ENCODE measurements at regions not wholly inside any gene's neighbourhood (a gene's known extent, or its start where the extent isn't known, plus 50 kb on each side); places are given as distances from the start of the nearest gene placed in this dataset.

DNA sequence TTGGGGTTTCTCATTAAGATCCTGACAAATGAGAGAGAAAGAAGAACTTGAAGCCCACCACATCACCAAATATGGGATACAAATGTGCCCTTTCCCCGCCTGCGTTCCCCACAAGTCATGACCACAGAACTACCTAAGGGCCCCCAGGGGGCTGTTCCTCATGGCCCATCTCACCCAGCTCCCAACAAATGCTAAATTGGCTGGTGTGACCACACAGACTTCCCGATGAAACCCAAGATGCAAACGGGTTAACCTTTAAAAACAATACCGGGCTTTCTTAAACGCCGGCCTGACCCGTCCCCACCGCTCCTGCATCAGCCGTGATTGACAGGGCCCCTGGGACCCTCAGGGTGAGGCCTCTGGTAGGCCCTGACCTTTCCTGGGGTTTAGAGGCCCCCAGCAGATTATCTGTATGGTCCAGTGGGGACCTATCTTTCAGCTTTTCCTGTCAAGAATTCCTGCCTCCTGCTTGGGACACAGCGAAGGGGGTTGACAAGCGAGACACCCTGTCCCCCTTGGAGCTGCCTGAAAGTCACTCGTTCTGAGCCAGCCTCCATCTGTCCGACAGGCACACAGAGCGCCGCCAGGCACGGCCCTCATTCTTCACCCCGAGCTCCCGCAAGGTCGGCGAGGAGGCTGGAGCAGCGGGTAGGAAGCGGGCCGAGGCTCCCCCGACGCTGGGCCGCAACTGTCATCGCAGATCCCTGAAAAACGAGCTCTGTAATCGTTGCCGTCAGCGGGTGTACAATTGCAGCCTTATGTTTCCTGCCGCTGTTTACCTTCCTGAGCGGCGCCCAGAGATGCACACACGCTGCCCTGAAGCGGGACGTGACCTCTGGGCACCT lies 300.1 kb downstream of the FOXL1 start:
- H3K27ac ChIP-seq (ENCODE audit: low read depth in 1 of 2, low read length in 2 of 2), result no peak overlapping the region
- WGBS, result 58% methylated on average over 38 of the region's 38 CpGs

GRCh38 chr16:86879268-86879667 lies 300.9 kb downstream of the FOXL1 start:
- H3K9me3 ChIP-seq (ENCODE audit: control insufficient read depth in 4 of 4, low read length in 3 of 4), result no peaks in the 10 kb centered on the region
- H3K27ac ChIP-seq (ENCODE audit: low read depth in 1 of 2, low read length in 2 of 2), result no peak overlapping the region
- no peaks in the 10 kb centered on the region for H3K4me1 ChIP-seq (ENCODE audit: control insufficient read depth in 4 of 4, insufficient read depth in 4 of 4, low read length in 3 of 4)
- no peak for DNase-seq (ENCODE audit: low spot score)
- TF ChIP-seq, protein P1, sequence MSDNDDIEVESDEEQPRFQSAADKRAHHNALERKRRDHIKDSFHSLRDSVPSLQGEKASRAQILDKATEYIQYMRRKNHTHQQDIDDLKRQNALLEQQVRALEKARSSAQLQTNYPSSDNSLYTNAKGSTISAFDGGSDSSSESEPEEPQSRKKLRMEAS (IDR thresholded peaks at IDR 0.05), result no peak
- TF ChIP-seq HNF4A (conservative IDR thresholded peaks at IDR 0.05) (no peak), HNF4G (IDR thresholded peaks at IDR 0.05) (no peak), NR2F2 (IDR thresholded peaks at IDR 0.05) (no peak), FOXA2 (IDR thresholded peaks at IDR 0.05) (no peak), GABPA (IDR thresholded peaks at IDR 0.05 in 1 of 2, conservative IDR thresholded peaks at IDR 0.05 in 1 of 2) (no peak), YY1 (IDR thresholded peaks at IDR 0.05) (no peak), FOXA1 (IDR thresholded peaks at IDR 0.05) (no peak), RAD21 (IDR thresholded peaks at IDR 0.05) (no peak), REST (IDR thresholded peaks at IDR 0.05) (no peak), EGR1 (IDR thresholded peaks at IDR 0.05; ENCODE audit: low read depth in 2 of 2) (no peak), TAF1 (conservative IDR thresholded peaks at IDR 0.05) (no peak), SP1 (IDR thresholded peaks at IDR 0.05) (no peak), JUND (IDR thresholded peaks at IDR 0.05) (no peak), RXRA (IDR thresholded peaks at IDR 0.05) (no peak)
- TF ChIP-seq, protein P2, sequence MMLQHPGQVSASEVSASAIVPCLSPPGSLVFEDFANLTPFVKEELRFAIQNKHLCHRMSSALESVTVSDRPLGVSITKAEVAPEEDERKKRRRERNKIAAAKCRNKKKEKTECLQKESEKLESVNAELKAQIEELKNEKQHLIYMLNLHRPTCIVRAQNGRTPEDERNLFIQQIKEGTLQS (IDR thresholded peaks at IDR 0.05), result no peak
- TF ChIP-seq, protein P3, sequence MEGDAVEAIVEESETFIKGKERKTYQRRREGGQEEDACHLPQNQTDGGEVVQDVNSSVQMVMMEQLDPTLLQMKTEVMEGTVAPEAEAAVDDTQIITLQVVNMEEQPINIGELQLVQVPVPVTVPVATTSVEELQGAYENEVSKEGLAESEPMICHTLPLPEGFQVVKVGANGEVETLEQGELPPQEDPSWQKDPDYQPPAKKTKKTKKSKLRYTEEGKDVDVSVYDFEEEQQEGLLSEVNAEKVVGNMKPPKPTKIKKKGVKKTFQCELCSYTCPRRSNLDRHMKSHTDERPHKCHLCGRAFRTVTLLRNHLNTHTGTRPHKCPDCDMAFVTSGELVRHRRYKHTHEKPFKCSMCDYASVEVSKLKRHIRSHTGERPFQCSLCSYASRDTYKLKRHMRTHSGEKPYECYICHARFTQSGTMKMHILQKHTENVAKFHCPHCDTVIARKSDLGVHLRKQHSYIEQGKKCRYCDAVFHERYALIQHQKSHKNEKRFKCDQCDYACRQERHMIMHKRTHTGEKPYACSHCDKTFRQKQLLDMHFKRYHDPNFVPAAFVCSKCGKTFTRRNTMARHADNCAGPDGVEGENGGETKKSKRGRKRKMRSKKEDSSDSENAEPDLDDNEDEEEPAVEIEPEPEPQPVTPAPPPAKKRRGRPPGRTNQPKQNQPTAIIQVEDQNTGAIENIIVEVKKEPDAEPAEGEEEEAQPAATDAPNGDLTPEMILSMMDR (IDR thresholded peaks at IDR 0.05; ENCODE audit: low read depth, low read length, missing input control), result no peak
- TF ChIP-seq, protein P4, sequence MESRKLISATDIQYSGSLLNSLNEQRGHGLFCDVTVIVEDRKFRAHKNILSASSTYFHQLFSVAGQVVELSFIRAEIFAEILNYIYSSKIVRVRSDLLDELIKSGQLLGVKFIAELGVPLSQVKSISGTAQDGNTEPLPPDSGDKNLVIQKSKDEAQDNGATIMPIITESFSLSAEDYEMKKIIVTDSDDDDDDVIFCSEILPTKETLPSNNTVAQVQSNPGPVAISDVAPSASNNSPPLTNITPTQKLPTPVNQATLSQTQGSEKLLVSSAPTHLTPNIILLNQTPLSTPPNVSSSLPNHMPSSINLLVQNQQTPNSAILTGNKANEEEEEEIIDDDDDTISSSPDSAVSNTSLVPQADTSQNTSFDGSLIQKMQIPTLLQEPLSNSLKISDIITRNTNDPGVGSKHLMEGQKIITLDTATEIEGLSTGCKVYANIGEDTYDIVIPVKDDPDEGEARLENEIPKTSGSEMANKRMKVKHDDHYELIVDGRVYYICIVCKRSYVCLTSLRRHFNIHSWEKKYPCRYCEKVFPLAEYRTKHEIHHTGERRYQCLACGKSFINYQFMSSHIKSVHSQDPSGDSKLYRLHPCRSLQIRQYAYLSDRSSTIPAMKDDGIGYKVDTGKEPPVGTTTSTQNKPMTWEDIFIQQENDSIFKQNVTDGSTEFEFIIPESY (IDR thresholded peaks at IDR 0.05), result no peak
- H3K4me3 ChIP-seq (ENCODE audit: low read depth in 1 of 3, low read length in 3 of 3), result no peak overlapping the region
- H3K27me3 ChIP-seq (ENCODE audit: control insufficient read depth in 4 of 4, insufficient read depth in 4 of 4, low read length in 3 of 4), result peaks cover 0 to 14% (median 0%) of the 10 kb centered on the region in 4 donors
- H3K9ac ChIP-seq (ENCODE audit: low read depth in 1 of 2, low read length in 2 of 2), result no peak overlapping the region
- no peaks in the 10 kb centered on the region for H3K36me3 ChIP-seq (ENCODE audit: control insufficient read depth in 4 of 4, insufficient read depth in 3 of 4, low read depth in 1 of 4, low read length in 3 of 4)
- WGBS, result 85% methylated on average over 11 of the region's 11 CpGs

More for the DNA sequence above, 300.1 kb downstream of the FOXL1 start:
- Histone ChIP-seq H3K4me1 (ENCODE audit: control insufficient read depth in 4 of 4, insufficient read depth in 4 of 4, low read length in 3 of 4) (no peaks in the 10 kb centered on the region), H3K4me3 (ENCODE audit: low read depth in 1 of 3, low read length in 3 of 3) (no peak overlapping the region), H3K9ac (ENCODE audit: low read depth in 1 of 2, low read length in 2 of 2) (no peak overlapping the region), H3K9me3 (ENCODE audit: control insufficient read depth in 4 of 4, low read length in 3 of 4) (no peaks in the 10 kb centered on the region), H3K27me3 (ENCODE audit: control insufficient read depth in 4 of 4, insufficient read depth in 4 of 4, low read length in 3 of 4) (peaks cover 0 to 10% (median 2%) of the 10 kb centered on the region in 4 donors), H3K36me3 (ENCODE audit: control insufficient read depth in 4 of 4, insufficient read depth in 3 of 4, low read depth in 1 of 4, low read length in 3 of 4) (no peaks in the 10 kb centered on the region)
- no peak for TF ChIP-seq SP1 (IDR thresholded peaks at IDR 0.05)
- no peak for DNase-seq (ENCODE audit: low spot score)

All from liver (tissue), 8 donors.